OCI-LY1 (cell line): ENCODE measurements at regions not wholly inside any gene's neighbourhood (a gene's known extent, or its start where the extent isn't known, plus 50 kb on each side); places are given as distances from the start of the nearest gene placed in this dataset.

ENCODE experiments used
- EZH2 ChIP-seq: fragments of 200-600 bp; sonication (generic), shearing (Covaris generic); IDR thresholded peaks from 2 replicates; pipeline ENCODE4 v1.8.0; 2017; ENCODE audit warnings: borderline replicate concordance, mixed run types, mild to moderate bottlenecking, antibody characterized with exemption, low read length, moderate library complexity, mixed read lengths
- TF ChIP-seq, protein P1 (sequence below): fragments of 200-600 bp; sonication (generic), shearing (Covaris generic); IDR thresholded peaks from 2 replicates; pipeline ENCODE4 v1.5.1; 2017; ENCODE audit warnings: mild to moderate bottlenecking, antibody characterized with exemption, low read length, moderate library complexity, mixed read lengths

DNA sequence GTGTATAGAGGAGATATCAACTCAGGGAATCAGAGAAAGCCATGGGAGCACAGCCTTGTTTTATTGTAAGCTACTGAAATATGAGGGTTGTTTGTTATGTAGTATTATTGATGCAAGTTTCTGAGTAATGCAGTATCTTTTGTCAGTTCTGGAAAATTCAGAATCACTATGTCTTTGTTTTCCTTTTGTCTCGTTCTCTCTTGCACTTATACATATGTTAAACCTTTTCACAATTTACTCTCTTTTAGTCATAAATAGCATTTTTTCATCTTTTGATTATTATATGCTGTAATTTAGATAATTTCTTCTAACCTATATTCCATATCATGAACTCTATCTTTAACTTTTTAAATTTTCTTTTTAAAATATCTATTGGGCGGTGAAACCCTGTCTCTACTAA, 85.0 kb upstream of the COL3A1 start:
- TF ChIP-seq, protein P1, sequence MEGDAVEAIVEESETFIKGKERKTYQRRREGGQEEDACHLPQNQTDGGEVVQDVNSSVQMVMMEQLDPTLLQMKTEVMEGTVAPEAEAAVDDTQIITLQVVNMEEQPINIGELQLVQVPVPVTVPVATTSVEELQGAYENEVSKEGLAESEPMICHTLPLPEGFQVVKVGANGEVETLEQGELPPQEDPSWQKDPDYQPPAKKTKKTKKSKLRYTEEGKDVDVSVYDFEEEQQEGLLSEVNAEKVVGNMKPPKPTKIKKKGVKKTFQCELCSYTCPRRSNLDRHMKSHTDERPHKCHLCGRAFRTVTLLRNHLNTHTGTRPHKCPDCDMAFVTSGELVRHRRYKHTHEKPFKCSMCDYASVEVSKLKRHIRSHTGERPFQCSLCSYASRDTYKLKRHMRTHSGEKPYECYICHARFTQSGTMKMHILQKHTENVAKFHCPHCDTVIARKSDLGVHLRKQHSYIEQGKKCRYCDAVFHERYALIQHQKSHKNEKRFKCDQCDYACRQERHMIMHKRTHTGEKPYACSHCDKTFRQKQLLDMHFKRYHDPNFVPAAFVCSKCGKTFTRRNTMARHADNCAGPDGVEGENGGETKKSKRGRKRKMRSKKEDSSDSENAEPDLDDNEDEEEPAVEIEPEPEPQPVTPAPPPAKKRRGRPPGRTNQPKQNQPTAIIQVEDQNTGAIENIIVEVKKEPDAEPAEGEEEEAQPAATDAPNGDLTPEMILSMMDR = no peak
- no peak for TF ChIP-seq EZH2
